GM12878 (cell line): ENCODE measurements at regions not wholly inside any gene's neighbourhood (a gene's known extent, or its start where the extent isn't known, plus 50 kb on each side); places are given as distances from the start of the nearest gene placed in this dataset.

ENCODE experiments used
- ASH2L ChIP-seq: fragments of 300-600, 200-600 bp; sonication (generic); IDR thresholded peaks from 2 replicates; pipeline ENCODE4 v1.6.1; 2017; ENCODE audit warnings: low read depth, mild to moderate bottlenecking, borderline replicate concordance
- CTCF ChIP-seq, 3 experiments: IDR thresholded peaks in 2 of 3; conservative IDR thresholded peaks in 1 of 3; 2 replicates each; pipeline ENCODE4 v1.5.1; 2011; ENCODE audit warnings: low read depth in 3 of 3, low read length in 3 of 3, mild to moderate bottlenecking in 3 of 3, control low read depth in 2 of 3, moderate library complexity in 2 of 3, inconsistent platforms in 1 of 3, mixed read lengths in 1 of 3; ENCODE audit not compliant: control insufficient read depth in 2 of 3, insufficient read depth in 1 of 3; ENCODE audit errors: extremely low read depth in 1 of 3
- E4F1 ChIP-seq: fragments of 450-650 bp; IDR thresholded peaks from 2 replicates; pipeline ENCODE4 v1.6.1; 2018; ENCODE audit warnings: borderline replicate concordance, mild to moderate bottlenecking; ENCODE audit not compliant: partially characterized antibody
- EED ChIP-seq: sonication (generic); IDR thresholded peaks from 2 replicates; pipeline ENCODE4 v1.6.1; 2016; ENCODE audit warnings: antibody characterized with exemption, low read depth
- IKZF2 ChIP-seq, 2 experiments: fragments of 450-650 bp; IDR thresholded peaks; 2 replicates each; pipeline ENCODE4 v1.6.1; 2017; ENCODE audit warnings: mild to moderate bottlenecking in 2 of 2, moderate library complexity in 2 of 2
- IRF5 ChIP-seq: fragments of 450-650 bp; IDR thresholded peaks from 2 replicates; pipeline ENCODE4 v1.6.1; 2017; ENCODE audit warnings: borderline replicate concordance
- KAT2A ChIP-seq: conservative IDR thresholded peaks from 2 replicates; pipeline ENCODE4 v1.6.1; 2011; ENCODE audit warnings: low read depth, low read length; ENCODE audit not compliant: control insufficient read depth
- MEF2A ChIP-seq: IDR thresholded peaks from 2 replicates; pipeline ENCODE4 v1.6.1; 2011; ENCODE audit warnings: low read depth, mild to moderate bottlenecking, low read length, moderate library complexity; ENCODE audit not compliant: insufficient read depth
- NFIC ChIP-seq: IDR thresholded peaks from 2 replicates; pipeline ENCODE4 v1.6.1; 2012; ENCODE audit warnings: low read depth, mild to moderate bottlenecking, inconsistent platforms, low read length, moderate library complexity
- PKNOX1 ChIP-seq: fragments of 450-650 bp; IDR thresholded peaks from 2 replicates; pipeline ENCODE4 v1.6.1; 2016; ENCODE audit warnings: mild to moderate bottlenecking
- RELA ChIP-seq: fragments of 450-650 bp; IDR thresholded peaks from 2 replicates; pipeline ENCODE4 v1.8.0; 2014; ENCODE audit warnings: borderline replicate concordance; ENCODE audit not compliant: partially characterized antibody
- RELB ChIP-seq: fragments of 450-650 bp; IDR thresholded peaks from 2 replicates; pipeline ENCODE4 v1.6.1; 2017; ENCODE audit warnings: low read depth, mild to moderate bottlenecking, moderate library complexity
- RUNX3 ChIP-seq: IDR thresholded peaks from 2 replicates; pipeline ENCODE4 v1.6.1; 2012; ENCODE audit warnings: low read length, inconsistent platforms
- SP1 ChIP-seq: IDR thresholded peaks from one replicate; pipeline ENCODE4 v1.6.1; 2011; ENCODE audit warnings: low read depth, low read length
- TBL1XR1 ChIP-seq: IDR thresholded peaks from 2 replicates; pipeline ENCODE4 v1.6.1; 2012; ENCODE audit warnings: low read depth, low read length, improper control_type of control experiment
- YY1 ChIP-seq: IDR thresholded peaks from 2 replicates; pipeline ENCODE4 v1.6.1; 2011; ENCODE audit warnings: low read depth, mild to moderate bottlenecking, low read length
- ZNF207 ChIP-seq: fragments of 450-650 bp; IDR thresholded peaks from 2 replicates; pipeline ENCODE4 v1.6.1; 2014; ENCODE audit warnings: antibody characterized with exemption, mild to moderate bottlenecking, borderline replicate concordance
- ZNF217 ChIP-seq: fragments of 450-650 bp; IDR thresholded peaks from 2 replicates; pipeline ENCODE4 v1.6.1; 2017; ENCODE audit warnings: antibody characterized with exemption, mild to moderate bottlenecking
- ZNF274 ChIP-seq: IDR thresholded peaks from one replicate; pipeline ENCODE4 v1.8.0; 2011; ENCODE audit not compliant: insufficient read length, insufficient read depth
- ZSCAN29 ChIP-seq: fragments of 450-650 bp; IDR thresholded peaks from 2 replicates; pipeline ENCODE4 v1.6.1; 2017; ENCODE audit warnings: mild to moderate bottlenecking, moderate library complexity

DNA sequence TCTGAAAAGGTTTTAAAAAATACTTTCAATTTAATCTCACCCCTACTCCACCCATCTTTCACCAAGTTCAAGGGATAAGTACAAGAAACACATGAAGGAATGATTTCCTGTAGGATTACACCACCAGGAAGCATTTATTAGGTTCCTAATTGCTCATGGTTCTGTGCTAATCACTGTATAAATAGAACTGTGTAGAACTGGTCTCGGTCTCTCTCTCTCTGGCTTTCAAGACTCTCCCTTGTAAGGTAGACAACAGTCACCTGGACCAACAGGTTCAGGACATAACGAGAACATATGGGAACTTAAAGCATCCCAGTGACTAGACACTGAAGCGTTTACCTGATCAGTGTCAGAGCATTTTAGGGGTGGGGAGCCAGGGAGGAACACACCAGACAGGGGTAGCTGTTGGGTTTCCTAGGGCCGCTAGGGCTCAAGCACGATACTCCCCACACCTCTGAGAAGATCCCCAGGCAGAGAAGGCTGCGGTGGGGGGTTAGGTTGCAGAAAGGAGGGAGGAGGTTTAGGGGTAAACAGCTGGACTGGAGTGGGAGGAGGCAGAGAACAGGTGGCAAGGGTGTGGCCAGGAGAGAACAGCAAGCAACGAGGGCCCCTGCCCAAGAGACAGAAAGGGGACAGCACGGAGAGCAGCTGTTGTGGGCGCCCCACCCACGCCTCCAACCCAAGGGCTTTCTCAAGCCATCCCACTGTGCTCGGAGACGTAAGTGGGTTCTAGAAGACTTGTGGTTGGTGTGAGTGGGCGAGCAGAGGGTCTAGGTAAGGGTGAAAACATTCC is 52.5 kb upstream of the USP6NL start (continued):
- TF ChIP-seq IRF5 (no peak), MEF2A (peak; percentile 72; the same call in 1 of the 2 replicates), RELB (no peak), KAT2A (no peak), ASH2L (no peak), E4F1 (no peak), YY1 (no peak), TBL1XR1 (0 out of 2 replicates have a peak, but pooled peaks have one; percentile 43), ZNF274 (no peak), ZNF217 (no peak), PKNOX1 (no peak), ZSCAN29 (no peak), CTCF (IDR thresholded peaks at IDR 0.05 in 2 of 3, conservative IDR thresholded peaks at IDR 0.05 in 1 of 3; ENCODE audit: control insufficient read depth in 2 of 3, extremely low read depth in 1 of 3, insufficient read depth in 1 of 3, low read depth in 3 of 3, low read length in 3 of 3) (peak in 1 of 3 experiments; percentile 4; a peak in 1 of 6 replicates), RELA (no peak), ZNF207 (no peak), RUNX3 (peak; percentile 94), EED (peak; percentile 55; the same call in 1 of the 2 replicates), IKZF2 (IDR thresholded peaks at IDR 0.05) (peak in 1 of 2 experiments; percentile 14; a peak in 1 of 4 replicates), SP1 (peak; percentile 34), NFIC (0 out of 2 replicates have a peak, but pooled peaks have one; percentile 17)
